Thyroid gland (tissue), 4 donors: ENCODE measurements at regions not wholly inside any gene's neighbourhood (a gene's known extent, or its start where the extent isn't known, plus 50 kb on each side); places are given as distances from the start of the nearest gene placed in this dataset.

Experiments
- POLR2A ChIP-seq, 2 donors: fragments of 450-650 bp; IDR thresholded peaks; one replicate each; pipeline ENCODE4 v1.6.1; 2017; ENCODE audit warnings: antibody characterized with exemption in 2 of 2, mild to moderate bottlenecking in 2 of 2, moderate library complexity in 1 of 2
- TF ChIP-seq, protein P1 (sequence below), 6 experiments: fragments of 200-600 bp in 3 of 6; fragments of 450-650 bp in 3 of 6; sonication (generic) in 3 of 6; IDR thresholded peaks; one replicate each; pipeline ENCODE4 v1.5.1; 2016 to 2019; ENCODE audit warnings: antibody characterized with exemption in 6 of 6, mild to moderate bottlenecking in 2 of 6, inconsistent platforms in 1 of 6, moderate library complexity in 1 of 6

DNA sequence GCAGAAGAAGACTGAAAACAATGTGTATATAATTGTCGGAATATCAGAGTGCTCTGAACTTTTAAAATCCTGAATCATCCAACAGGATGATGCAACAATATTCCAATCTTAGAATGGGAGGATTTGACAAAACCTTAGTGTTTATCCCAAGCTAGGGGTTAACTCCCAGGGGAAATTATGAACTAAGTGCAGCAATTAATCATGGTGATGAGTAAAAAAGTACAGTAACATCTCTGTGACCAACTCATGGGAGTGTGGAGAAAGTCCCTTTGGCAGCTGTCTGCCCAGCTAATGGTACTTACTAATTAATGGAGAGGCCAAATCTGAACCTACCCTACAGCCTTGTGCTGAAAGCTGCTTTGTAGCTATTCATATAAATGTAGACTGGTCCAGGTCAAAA, 257.6 kb upstream of the DDX53 start:
- TF ChIP-seq, protein P1, sequence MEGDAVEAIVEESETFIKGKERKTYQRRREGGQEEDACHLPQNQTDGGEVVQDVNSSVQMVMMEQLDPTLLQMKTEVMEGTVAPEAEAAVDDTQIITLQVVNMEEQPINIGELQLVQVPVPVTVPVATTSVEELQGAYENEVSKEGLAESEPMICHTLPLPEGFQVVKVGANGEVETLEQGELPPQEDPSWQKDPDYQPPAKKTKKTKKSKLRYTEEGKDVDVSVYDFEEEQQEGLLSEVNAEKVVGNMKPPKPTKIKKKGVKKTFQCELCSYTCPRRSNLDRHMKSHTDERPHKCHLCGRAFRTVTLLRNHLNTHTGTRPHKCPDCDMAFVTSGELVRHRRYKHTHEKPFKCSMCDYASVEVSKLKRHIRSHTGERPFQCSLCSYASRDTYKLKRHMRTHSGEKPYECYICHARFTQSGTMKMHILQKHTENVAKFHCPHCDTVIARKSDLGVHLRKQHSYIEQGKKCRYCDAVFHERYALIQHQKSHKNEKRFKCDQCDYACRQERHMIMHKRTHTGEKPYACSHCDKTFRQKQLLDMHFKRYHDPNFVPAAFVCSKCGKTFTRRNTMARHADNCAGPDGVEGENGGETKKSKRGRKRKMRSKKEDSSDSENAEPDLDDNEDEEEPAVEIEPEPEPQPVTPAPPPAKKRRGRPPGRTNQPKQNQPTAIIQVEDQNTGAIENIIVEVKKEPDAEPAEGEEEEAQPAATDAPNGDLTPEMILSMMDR (IDR thresholded peaks at IDR 0.05): no peak
- TF ChIP-seq POLR2A (IDR thresholded peaks at IDR 0.05): no peak
